Eye (tissue), 1 donor: ENCODE measurements at regions not wholly inside any gene's neighbourhood (a gene's known extent, or its start where the extent isn't known, plus 50 kb on each side); places are given as distances from the start of the nearest gene placed in this dataset.

Experiments used
- DNase-seq: peaks from one replicate; pipeline ENCODE4 v3.0.0-alpha.2; 2015

DNA sequence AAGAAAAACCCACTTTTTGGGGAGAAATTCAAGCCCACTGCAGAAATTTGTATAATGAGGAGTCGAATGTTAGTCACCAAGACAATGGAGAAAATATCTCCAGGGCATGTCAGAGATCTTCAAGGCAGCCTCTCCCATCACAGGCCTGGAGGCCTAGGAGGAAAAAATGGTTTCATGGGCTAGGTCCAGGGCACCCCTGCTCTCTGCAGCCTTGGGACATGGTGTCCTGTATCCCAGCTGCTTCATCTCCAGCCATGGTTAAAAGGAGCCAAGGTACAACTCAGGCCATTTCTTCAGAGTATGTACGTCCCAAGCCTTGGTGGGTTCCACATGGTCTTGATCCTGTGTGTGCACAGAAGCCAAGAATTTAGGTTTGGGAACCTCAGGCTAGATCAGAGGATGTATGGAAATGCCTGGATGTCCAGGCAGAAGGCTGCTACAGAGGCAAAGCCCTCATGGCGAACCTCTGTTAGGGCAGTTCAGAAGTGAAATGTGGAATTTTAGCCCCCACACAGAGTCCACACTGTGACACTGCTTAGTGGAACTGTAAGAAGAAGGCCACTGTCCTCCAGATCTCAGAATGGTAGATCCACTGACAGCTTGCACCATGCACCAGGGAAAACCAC lies 561.4 kb downstream of the ISL1 start:
- no peak for DNase-seq

DNA sequence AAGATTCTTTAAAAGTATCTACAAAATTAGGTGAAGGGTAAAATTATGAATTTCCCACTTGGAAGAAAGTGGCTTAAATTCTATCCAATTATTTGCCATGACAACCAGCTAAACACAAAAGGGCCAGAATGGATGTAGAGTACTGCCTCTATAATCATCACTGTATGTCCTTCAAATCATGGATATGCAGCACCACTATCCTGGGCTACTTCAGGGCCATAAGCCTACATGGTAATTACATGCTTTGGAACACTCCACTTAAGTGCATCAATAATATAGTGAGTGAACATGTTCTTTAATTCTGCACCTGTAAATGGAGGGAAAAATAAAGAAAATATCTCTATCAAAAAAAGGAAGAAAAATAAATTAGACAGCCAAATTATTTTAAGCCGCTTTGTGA lies 575.2 kb downstream of the ISL1 start:
- peak; percentile 18 for DNase-seq

DNA sequence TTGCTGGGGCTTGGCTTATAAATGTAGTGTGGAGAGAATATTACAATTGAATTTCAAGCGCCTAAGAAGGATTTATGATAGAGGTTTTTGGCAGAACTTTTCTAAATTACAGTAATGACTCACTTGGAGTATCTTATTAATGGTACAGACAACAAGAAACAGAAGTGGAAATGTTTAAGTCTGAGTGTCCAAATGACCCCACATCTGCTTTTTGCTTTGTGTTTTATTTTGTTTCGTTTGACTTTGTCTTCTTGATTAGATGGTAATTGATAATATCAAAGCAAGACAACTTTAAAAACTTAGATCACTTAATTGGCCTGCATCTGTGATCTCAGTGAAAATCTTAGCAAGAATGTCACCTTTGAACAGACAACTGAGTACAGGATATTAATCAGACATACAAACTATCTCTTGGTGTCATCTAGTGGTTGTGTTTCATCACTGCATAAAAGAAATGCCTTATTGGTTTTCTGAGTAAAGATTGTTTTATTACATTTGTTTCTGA lies 577.4 kb downstream of the ISL1 start:
- no peak for DNase-seq

GRCh38 chr5:51961154-51961562 lies 577.9 kb downstream of the ISL1 start:
- peak; percentile 76 for DNase-seq

- DNase-seq: no peak
Observed at GRCh38 chr5:51968756-51969155, 585.5 kb downstream of the ISL1 start.

- DNase-seq: no peak
Observed at GRCh38 chr5:51974834-51975233, 591.6 kb downstream of the ISL1 start.

- no peak for DNase-seq
Observed at GRCh38 chr5:51977014-51977413, 593.8 kb downstream of the ISL1 start.

DNA sequence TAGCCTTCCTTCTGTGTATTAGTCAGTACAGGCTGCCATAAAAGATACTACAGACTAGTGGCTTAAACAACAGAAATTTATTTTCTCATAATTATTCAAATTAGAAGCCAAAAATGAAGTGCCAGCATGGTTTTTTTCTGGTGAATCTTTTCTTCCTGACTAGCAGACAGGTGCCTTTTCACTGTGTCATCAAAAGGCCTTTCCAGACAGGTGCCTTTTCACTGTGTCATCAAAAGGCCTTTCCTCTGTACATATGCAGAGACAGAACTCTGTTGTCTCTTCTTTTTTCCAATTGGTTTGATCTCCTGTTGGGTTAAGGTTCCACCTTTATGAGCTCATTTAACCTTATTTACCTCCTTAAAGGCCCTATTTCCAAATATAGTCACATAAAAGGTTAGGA lies 599.9 kb downstream of the ISL1 start:
- DNase-seq: no peak

DNA sequence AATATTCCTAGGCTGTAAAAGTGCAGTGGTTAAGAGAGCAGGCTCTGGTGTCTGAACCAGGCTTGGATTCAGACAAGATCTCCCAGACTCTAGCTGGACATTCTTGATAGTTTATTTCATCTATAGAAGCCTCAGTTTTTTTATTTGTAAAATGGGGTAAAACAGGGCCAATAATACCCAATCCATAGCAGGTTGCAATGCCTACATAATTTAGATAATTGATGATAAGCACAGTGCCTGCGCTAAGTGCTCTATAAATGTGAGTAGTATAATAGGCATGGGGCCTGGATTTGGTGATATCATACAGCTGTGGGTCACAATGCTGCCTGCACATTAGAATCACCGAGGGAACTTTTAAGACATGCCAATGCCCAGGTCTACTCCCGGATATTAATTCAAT lies 603.5 kb downstream of the ISL1 start:
- no peak for DNase-seq

- DNase-seq: no peak
Observed at GRCh38 chr5:51987239-51987638, 604.0 kb downstream of the ISL1 start.

- peak; percentile 70 for DNase-seq
Observed at GRCh38 chr5:51987669-51988209, 604.5 kb downstream of the ISL1 start.

DNA sequence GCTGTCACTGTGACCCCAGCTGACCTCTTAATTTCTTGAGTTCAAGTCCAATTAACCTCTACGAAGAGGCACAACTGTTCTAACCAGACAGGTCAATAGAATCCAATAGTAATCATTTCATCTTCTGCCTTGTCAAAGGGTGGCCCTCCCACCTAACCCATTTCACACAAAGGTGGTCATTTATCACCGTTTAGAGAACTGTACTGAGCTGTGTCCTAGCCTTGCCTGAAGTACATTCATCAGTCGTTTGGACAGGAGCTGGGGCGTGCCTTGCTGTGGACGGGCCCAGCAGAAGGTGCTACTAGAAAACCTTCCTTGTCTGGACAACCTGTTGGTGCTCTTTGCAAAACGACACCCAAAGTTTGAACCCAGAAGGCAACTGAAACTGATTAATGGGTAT lies 605.4 kb downstream of the ISL1 start:
- peak; percentile 66 for DNase-seq

GRCh38 chr5:51990241-51990640 lies 607.0 kb downstream of the ISL1 start:
- DNase-seq: no peak

- DNase-seq: no peak
Observed at GRCh38 chr5:51990661-51991180, 607.5 kb downstream of the ISL1 start.

DNA sequence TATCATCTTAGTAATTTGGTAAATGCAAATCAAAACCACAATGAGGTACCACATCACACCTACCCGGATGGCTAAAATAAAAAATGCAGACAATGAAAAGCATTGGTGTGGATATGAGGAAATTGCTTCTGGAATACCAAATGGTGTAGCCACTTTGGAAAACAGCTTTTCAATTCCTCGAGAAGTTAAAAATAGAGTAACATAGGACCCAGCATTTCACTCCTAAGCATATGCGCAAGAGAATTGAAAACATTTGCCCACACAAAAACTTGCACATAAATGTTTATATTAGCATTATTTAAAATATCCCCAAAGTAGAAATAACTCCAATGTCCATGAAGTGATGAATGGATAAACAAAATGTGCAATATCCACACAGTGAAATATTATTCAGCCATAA lies 608.7 kb downstream of the ISL1 start:
- no peak for DNase-seq

DNA sequence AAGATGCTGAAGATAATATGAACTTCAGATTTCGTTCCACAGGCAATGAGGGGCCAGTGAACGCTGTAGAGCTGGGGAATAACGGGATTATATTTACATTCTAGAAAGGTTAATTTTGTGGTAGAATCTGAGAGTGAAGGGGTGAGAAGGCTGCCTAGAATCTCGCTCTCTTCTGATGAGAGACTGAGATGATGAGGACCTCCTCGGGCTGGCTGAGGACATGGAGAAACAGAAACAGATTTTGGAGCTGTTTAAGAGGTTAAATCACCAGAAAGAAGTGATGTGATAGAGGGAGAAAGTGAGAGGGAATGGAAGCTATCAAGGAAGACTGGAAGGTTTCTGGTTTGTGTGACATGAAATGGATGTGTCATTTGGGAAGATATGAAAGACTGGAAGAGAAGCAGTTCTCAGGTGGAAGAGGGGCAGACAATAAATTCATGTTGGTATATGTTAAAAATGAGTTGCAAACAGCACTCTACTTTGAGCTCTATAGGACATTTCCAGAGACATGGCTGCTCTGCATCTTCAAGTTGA lies 612.6 kb downstream of the ISL1 start:
- no peak for DNase-seq

DNA sequence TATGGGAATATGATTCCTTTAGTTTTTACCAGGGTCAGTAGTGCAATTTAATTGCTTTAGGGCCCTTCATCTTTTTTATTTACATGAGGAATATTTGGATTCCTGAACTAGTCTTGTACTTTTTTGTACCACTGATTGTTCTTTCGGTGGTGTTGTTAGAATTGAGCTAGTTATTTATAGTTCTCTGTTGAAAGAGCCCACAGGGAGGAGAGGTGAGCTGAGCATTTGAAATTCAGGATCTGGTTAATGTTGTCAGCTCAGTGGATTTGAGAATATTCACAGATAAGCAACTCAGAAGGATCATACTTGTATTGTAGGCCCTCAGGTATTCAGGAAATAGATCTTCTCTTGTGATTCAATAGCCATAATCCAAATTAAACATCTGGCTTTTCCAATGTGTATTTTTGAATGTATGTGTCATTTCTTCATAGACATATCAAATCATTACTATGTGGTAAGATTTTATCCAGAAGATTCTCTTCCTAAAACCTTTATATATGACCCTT lies 613.2 kb downstream of the ISL1 start:
- no peak for DNase-seq

- no peak for DNase-seq
Observed at GRCh38 chr5:51997500-51997899, 614.3 kb downstream of the ISL1 start.

GRCh38 chr5:51997949-51998348 lies 614.7 kb downstream of the ISL1 start:
- DNase-seq: peak; percentile 55

DNA sequence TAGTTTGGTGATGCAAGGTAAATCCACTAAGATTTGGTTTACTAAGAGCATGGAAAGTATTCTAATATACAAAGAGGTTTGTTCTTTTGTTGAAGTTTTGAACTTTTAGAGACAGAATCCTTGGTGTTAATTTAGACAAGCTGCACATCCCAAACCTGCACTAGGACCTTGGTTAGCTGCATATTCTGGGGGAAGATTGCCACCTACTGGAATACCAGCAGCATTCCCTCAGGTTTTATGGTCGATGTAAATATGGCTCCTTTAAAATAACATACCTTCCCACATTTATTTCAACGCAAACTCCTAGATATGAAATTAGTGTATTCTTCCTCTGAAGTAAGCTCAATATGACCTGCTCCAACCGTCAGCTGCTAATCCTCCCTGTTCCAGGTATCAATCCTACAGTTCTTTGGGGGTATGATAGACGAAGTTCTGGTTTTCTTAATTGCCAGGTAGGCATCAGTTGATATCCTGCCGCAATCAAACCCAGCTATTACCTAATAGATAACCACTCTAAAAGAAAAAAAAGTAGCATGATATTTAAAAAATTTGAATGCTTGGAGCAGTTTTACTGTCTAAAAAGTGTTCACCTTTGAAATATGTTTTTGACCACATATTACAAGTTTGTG lies 624.1 kb downstream of the ISL1 start:
- peak; percentile 80 for DNase-seq

DNA sequence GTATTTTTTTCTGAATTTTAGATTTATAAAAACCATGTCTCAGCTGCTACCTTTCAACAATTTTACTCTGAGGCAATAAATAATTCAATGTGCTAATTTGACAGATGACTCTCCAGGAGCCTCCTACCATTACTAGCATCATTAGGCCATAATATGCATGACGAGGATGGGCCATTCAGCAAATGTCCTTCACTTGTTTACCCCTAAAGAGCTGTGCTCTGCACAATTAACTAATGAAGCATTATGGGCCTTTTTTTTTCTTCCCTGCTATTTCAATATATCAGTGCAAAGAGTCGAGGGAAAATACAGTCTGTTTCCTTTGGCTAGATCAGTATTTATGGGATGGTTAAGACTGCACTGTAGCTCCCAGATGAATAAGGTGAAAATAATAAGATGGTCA lies 627.2 kb downstream of the ISL1 start:
- peak; percentile 79 for DNase-seq

DNA sequence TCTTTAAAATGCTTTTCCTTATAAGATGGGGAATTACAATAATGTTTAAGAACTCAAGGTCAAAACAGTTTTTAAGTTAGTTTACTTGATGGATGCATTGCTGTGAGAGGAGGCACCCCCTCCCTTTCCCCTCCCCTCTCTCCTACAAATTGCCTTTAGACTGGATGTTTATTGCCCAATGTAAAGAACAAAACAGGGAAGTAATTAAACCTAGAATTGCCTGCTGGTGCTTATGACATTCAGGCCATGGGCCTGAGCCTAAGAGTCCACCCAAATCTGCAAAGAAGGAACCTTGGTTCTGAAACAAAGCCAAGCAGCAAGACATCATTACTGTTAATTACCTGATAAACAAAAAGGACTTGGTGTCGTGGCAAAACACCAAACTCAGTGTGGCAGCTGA lies 630.3 kb downstream of the ISL1 start:
- DNase-seq: peak; percentile 52

DNA sequence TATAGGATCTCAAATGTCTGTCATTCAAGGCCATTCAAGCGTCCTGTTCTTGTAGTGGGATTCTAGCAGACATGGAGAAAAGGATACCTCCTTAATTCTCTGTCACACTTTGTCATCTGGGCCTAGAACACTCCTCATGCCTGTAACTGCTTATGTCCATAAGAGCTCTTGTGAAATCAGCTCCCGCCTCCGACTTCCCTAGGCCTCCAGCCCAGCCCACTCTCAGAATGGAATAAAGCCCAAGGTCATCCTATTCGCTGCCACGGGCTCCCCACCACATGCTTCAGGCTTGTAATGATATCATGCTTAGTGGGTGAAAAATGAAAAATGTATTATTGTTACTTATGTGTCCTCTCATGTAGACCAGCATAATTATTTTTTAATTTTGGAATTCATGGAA lies 632.5 kb downstream of the ISL1 start:
- no peak for DNase-seq

- DNase-seq: no peak
Observed at GRCh38 chr5:52017567-52017966, 634.3 kb downstream of the ISL1 start.
